SU-DHL-6 (cell line): ENCODE measurements at regions not wholly inside any gene's neighbourhood (a gene's known extent, or its start where the extent isn't known, plus 50 kb on each side); places are given as distances from the start of the nearest gene placed in this dataset.

Experiments
- H2AFZ ChIP-seq: fragments of 200-600 bp; sonication (generic); 2 replicates; pipeline ENCODE4 v1.6.1; 2014; ENCODE audit warnings: low read depth, mild to moderate bottlenecking, moderate library complexity, mixed read lengths, antibody characterized with exemption, low read length; ENCODE audit not compliant: severe bottlenecking
- H3F3A ChIP-seq: fragments of 200-600 bp; shearing (Covaris generic); 2 replicates; pipeline ENCODE4 v1.6.0; 2016; ENCODE audit warnings: antibody characterized with exemption, mild to moderate bottlenecking; ENCODE audit not compliant: insufficient read depth
- H3K27ac ChIP-seq: fragments of 200-600 bp; sonication (generic); 2 replicates; pipeline ENCODE4 v1.5.1; 2016; ENCODE audit warnings: low read depth, mild to moderate bottlenecking, low read length, moderate library complexity, mixed read lengths
- H3K27me3 ChIP-seq: fragments of 200-600 bp; sonication (generic), shearing (Covaris generic); 2 replicates; pipeline ENCODE4 v1.6.0; 2014; ENCODE audit warnings: mild to moderate bottlenecking, low read length
- H3K36me3 ChIP-seq: fragments of 200-600 bp; sonication (generic); 2 replicates; pipeline ENCODE4 v1.6.1; 2014; ENCODE audit warnings: mild to moderate bottlenecking, low read length, mixed read lengths
- H3K4me2 ChIP-seq: fragments of 300-600, 200-600 bp; shearing (Covaris generic), sonication (generic); 2 replicates; pipeline ENCODE4 v1.6.0; 2014; ENCODE audit warnings: low read length, low read depth, mild to moderate bottlenecking; ENCODE audit not compliant: poor library complexity, severe bottlenecking
- H3K4me3 ChIP-seq: fragments of 200-600 bp; sonication (generic); 2 replicates; pipeline ENCODE4 v1.5.1; 2014; ENCODE audit warnings: antibody characterized with exemption, low read length, mild to moderate bottlenecking, mixed read lengths; ENCODE audit not compliant: insufficient read depth, poor library complexity, severe bottlenecking
- H3K79me2 ChIP-seq: fragments of 200-600 bp; sonication (generic); 2 replicates; pipeline ENCODE4 v1.6.1; 2014; ENCODE audit warnings: mild to moderate bottlenecking, low read length, moderate library complexity; ENCODE audit not compliant: insufficient read depth
- H3K9ac ChIP-seq: fragments of 200-600 bp; sonication (generic); 2 replicates; pipeline ENCODE4 v1.7.0; 2014; ENCODE audit warnings: mild to moderate bottlenecking, low read length
- H3K9me2 ChIP-seq: fragments of 200-600 bp; sonication (generic); replicated peaks from 2 replicates; pipeline ENCODE4 v1.6.1; 2014; ENCODE audit warnings: low read length; ENCODE audit not compliant: insufficient read depth
- H3K9me3 ChIP-seq: fragments of 200-600 bp; sonication (generic); 2 replicates; pipeline ENCODE4 v1.6.1; 2014; ENCODE audit warnings: low read length, mixed read lengths; ENCODE audit not compliant: insufficient read depth
- H4K20me1 ChIP-seq: fragments of 200-600 bp; sonication (generic); 2 replicates; pipeline ENCODE4 v1.6.1; 2014; ENCODE audit warnings: low read depth, mild to moderate bottlenecking, antibody characterized with exemption, low read length, moderate library complexity, mixed read lengths
- CTCF ChIP-seq: fragments of 200-600 bp; sonication (generic); IDR thresholded peaks from one replicate; pipeline ENCODE4 v1.5.1; 2017; ENCODE audit warnings: antibody characterized with exemption, mild to moderate bottlenecking, low read length, moderate library complexity; ENCODE audit not compliant: insufficient read depth, poor library complexity, severe bottlenecking
- EZH2phosphoT487 ChIP-seq: fragments of 200-600 bp; sonication (generic), shearing (Covaris generic); conservative IDR thresholded peaks from 2 replicates; pipeline ENCODE4 v1.6.1; 2018; ENCODE audit warnings: mild to moderate bottlenecking, antibody characterized with exemption, low read length, moderate library complexity, mixed read lengths

DNA sequence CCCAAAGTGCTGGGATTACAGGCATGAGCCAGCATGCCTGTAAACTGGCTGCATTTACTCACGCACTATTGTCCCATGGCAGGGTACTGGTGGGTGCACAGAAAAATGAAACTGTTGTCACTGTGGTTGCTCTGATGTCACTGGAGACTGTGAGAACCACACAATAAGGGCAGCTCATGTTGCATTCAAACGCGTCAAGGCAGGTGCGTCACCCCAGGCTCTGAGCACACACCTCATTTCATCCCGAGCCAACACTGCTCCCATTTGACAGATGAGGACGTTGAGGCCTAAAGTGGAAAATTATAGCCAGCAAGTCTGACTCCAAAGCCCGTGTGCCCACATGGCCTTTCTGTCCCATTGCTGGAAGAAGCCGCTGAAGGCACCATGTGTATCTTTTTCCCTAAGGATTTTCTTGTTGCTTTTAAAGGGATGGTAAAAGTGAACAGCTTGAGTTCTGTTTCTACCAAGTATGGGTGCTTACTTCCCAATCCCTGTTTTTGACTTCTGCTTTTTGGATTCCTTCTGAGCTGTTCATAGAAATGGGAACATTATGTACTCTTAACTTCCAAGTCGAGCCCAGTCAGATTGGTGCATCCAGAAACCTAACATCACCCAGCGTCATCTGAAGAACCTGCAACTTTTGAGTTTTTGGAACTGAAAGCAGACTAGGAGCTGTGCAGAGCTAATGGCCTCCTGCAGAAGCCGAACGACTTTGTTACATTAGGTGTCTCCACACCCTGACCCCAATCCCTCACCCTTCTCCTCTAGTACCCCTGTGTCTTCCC is 60.1 kb upstream of the CARD11 start:
- Histone ChIP-seq H3K9me3 (no peaks in the 10 kb centered on the region), H3K9me2 (no peaks in the 10 kb centered on the region), H3F3A (no peaks in the 10 kb centered on the region), H3K4me3 (no peak overlapping the region), H3K27me3 (no peaks in the 10 kb centered on the region), H3K36me3 (no peaks in the 10 kb centered on the region), H3K27ac (no peak overlapping the region), H3K9ac (no peak overlapping the region), H2AFZ (no peak overlapping the region), H3K4me2 (no peak overlapping the region), H4K20me1 (no peaks in the 10 kb centered on the region), H3K79me2 (no peaks in the 10 kb centered on the region)
- TF ChIP-seq CTCF = no peak
- TF ChIP-seq EZH2phosphoT487 = no peak

- H3K4me2 ChIP-seq = no peak overlapping the region
- H3K36me3 ChIP-seq = no peaks in the 10 kb centered on the region
- TF ChIP-seq CTCF (no peak), EZH2phosphoT487 (no peak)
- H3K9me3 ChIP-seq = no peaks in the 10 kb centered on the region
- H3K9ac ChIP-seq = no peak overlapping the region
- no peaks in the 10 kb centered on the region for H3F3A ChIP-seq
- no peak overlapping the region for H3K27ac ChIP-seq
- H3K27me3 ChIP-seq = no peaks in the 10 kb centered on the region
- H2AFZ ChIP-seq = no peak overlapping the region
- no peak overlapping the region for H3K4me3 ChIP-seq
- H3K79me2 ChIP-seq = no peaks in the 10 kb centered on the region
- H3K9me2 ChIP-seq = no peaks in the 10 kb centered on the region
- no peaks in the 10 kb centered on the region for H4K20me1 ChIP-seq
Measured at GRCh38 chr7:3105856-3106255, 62.2 kb upstream of the CARD11 start.

DNA sequence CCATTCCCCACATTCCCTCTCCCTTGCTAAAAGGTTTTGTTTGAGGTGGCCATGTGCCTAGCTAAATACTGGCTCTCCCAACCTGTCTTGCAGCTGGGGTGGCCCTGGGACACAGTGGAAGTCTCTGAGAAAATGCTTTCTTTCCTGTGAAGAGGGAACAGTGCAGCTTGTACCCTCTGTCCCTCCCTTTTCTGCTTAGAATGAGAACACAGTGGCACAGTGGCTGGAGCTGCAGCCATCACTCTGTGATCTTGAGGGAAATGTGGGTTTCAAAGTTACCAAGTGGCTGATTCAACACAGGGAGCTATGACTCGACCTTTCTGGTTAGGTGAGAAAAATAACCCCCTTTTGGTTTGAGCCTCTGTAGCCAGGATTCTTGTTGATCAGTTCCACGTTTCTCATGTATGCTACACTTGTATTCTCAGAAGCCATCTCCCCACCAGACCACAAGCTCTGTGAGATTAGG is 62.7 kb upstream of the CARD11 start:
- Histone ChIP-seq H3K27me3 (no peaks in the 10 kb centered on the region), H3K36me3 (no peaks in the 10 kb centered on the region), H3K9me2 (no peaks in the 10 kb centered on the region), H3K4me3 (no peak overlapping the region), H3K9me3 (no peaks in the 10 kb centered on the region), H4K20me1 (no peaks in the 10 kb centered on the region), H3F3A (no peaks in the 10 kb centered on the region), H3K79me2 (no peaks in the 10 kb centered on the region), H3K9ac (no peak overlapping the region), H2AFZ (no peak overlapping the region), H3K27ac (no peak overlapping the region), H3K4me2 (no peak overlapping the region)
- no peak for TF ChIP-seq CTCF
- no peak for TF ChIP-seq EZH2phosphoT487
